ENCODE measurements at regions not wholly inside any gene's neighbourhood (a gene's known extent, or its start where the extent isn't known, plus 50 kb on each side); places are given as distances from the start of the nearest gene placed in this dataset.

DNA sequence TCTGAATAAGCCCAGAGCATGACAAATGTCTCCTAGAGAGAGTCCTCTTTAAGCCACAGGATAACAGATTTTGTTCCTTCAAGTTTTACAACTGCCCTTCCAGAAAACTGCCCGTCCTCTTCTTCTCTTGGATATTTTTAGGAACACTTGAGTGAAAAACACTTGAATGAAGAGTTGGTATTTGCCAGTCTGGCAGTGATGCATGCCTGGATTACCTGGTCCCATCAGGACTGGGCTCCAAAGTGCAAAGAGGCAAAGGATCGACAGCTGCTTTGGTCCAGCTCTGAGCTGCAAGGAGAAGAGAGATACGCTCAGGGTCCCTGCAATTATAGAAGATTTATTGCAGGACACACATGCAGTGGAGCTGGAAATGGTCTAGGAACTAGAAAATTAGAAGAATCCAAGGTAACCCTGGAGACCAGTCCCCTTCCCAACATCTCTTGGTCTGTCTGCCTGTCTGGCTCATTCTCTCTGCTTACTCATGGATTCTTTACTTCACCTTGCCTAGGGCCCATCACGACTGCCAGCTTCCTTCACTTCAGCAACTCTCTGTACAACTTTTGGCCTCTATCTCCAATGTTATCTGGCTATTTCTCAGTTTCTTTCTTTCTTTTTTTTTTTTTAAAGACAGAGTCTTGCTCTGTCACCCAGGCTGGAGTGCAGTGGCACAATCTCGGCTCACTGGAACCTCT is 112.1 kb upstream of the SIX2 start:
- no peaks in the 10 kb centered on the region for H3K4me1 ChIP-seq (ENCODE audit: insufficient read depth, low read length, severe bottlenecking)
- H3K4me2 ChIP-seq (ENCODE audit: low read length): no peak overlapping the region
- H3K9me3 ChIP-seq (ENCODE audit: low read length): no peaks in the 10 kb centered on the region
- H3K4me3 ChIP-seq (ENCODE audit: low read depth, low read length, poor library complexity, severe bottlenecking): no peak overlapping the region
- H3K36me3 ChIP-seq (ENCODE audit: insufficient read depth, low read length): no peaks in the 10 kb centered on the region
- no peak for TF ChIP-seq CTCF (IDR thresholded peaks at IDR 0.05; ENCODE audit: low read length)
- TF ChIP-seq EZH2 (IDR thresholded peaks at IDR 0.05; ENCODE audit: borderline replicate concordance, low read length): no peak
- H3K27ac ChIP-seq (ENCODE audit: low read depth, low read length, poor library complexity, severe bottlenecking): no peak overlapping the region
- H3K9ac ChIP-seq (ENCODE audit: low read length): no peak overlapping the region
- no peaks in the 10 kb centered on the region for H3K9me2 ChIP-seq (ENCODE audit: low read depth, low read length)
- no peaks in the 10 kb centered on the region for H4K20me1 ChIP-seq (ENCODE audit: insufficient read depth, low read length)
- no peaks in the 10 kb centered on the region for H3K79me2 ChIP-seq (ENCODE audit: insufficient read depth, low read length)
- no peaks in the 10 kb centered on the region for H3K27me3 ChIP-seq (ENCODE audit: insufficient read depth, low read length)
- no peak overlapping the region for H2AFZ ChIP-seq (ENCODE audit: low read length)
- H3F3A ChIP-seq (ENCODE audit: insufficient read depth, low read length): no peaks in the 10 kb centered on the region

GRCh38 chr2:45120546-45120945 is 111.3 kb upstream of the SIX2 start:
- Histone ChIP-seq H2AFZ (ENCODE audit: low read length) (no peak overlapping the region), H3K4me1 (ENCODE audit: insufficient read depth, low read length, severe bottlenecking) (no peaks in the 10 kb centered on the region), H3K4me2 (ENCODE audit: low read length) (no peak overlapping the region), H3K36me3 (ENCODE audit: insufficient read depth, low read length) (no peaks in the 10 kb centered on the region), H4K20me1 (ENCODE audit: insufficient read depth, low read length) (no peaks in the 10 kb centered on the region), H3K9me3 (ENCODE audit: low read length) (no peaks in the 10 kb centered on the region), H3K27me3 (ENCODE audit: insufficient read depth, low read length) (no peaks in the 10 kb centered on the region), H3K9me2 (ENCODE audit: low read depth, low read length) (no peaks in the 10 kb centered on the region), H3K79me2 (ENCODE audit: insufficient read depth, low read length) (no peaks in the 10 kb centered on the region), H3K9ac (ENCODE audit: low read length) (no peak overlapping the region), H3K27ac (ENCODE audit: low read depth, low read length, poor library complexity, severe bottlenecking) (no peak overlapping the region), H3K4me3 (ENCODE audit: low read depth, low read length, poor library complexity, severe bottlenecking) (no peak overlapping the region), H3F3A (ENCODE audit: insufficient read depth, low read length) (no peaks in the 10 kb centered on the region)
- TF ChIP-seq CTCF (IDR thresholded peaks at IDR 0.05; ENCODE audit: low read length) (no peak), EZH2 (IDR thresholded peaks at IDR 0.05; ENCODE audit: borderline replicate concordance, low read length) (no peak)

DNA sequence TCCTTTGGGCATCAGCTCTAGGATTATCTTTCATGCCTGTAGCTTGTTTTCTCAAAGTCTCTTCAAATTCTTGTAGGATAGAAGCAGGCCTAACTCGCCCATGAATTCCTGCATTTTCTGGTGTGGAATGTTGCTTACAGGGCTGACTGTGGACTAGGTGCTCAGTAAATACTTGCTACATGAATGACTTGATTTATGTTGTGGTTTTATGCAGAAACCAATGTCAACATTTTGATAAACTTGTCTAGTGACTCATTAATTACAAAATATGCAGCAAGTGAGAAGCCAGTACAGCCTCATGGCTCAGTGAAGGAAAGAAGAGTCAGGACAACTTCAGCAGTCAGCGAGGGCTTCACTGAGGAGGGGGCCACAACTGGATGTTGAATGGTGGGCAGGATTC is 110.6 kb upstream of the SIX2 start:
- Histone ChIP-seq H3K27ac (ENCODE audit: low read depth, low read length, poor library complexity, severe bottlenecking) (no peak overlapping the region), H3F3A (ENCODE audit: insufficient read depth, low read length) (no peaks in the 10 kb centered on the region), H3K4me3 (ENCODE audit: low read depth, low read length, poor library complexity, severe bottlenecking) (no peak overlapping the region), H3K4me2 (ENCODE audit: low read length) (no peak overlapping the region), H3K9me3 (ENCODE audit: low read length) (no peaks in the 10 kb centered on the region), H4K20me1 (ENCODE audit: insufficient read depth, low read length) (no peaks in the 10 kb centered on the region), H2AFZ (ENCODE audit: low read length) (no peak overlapping the region), H3K9me2 (ENCODE audit: low read depth, low read length) (no peaks in the 10 kb centered on the region), H3K27me3 (ENCODE audit: insufficient read depth, low read length) (no peaks in the 10 kb centered on the region), H3K9ac (ENCODE audit: low read length) (no peak overlapping the region), H3K4me1 (ENCODE audit: insufficient read depth, low read length, severe bottlenecking) (no peaks in the 10 kb centered on the region), H3K79me2 (ENCODE audit: insufficient read depth, low read length) (no peaks in the 10 kb centered on the region), H3K36me3 (ENCODE audit: insufficient read depth, low read length) (no peaks in the 10 kb centered on the region)
- TF ChIP-seq CTCF (IDR thresholded peaks at IDR 0.05; ENCODE audit: low read length) (no peak), EZH2 (IDR thresholded peaks at IDR 0.05; ENCODE audit: borderline replicate concordance, low read length) (no peak)

Measured in OCI-LY1 (cell line).